Loucy (cell line): ENCODE measurements at regions not wholly inside any gene's neighbourhood (a gene's known extent, or its start where the extent isn't known, plus 50 kb on each side); places are given as distances from the start of the nearest gene placed in this dataset.

Experiments used
- H2AFZ ChIP-seq: fragments of 200-600 bp; sonication (generic); 2 replicates; pipeline ENCODE4 v1.6.0; 2016; ENCODE audit warnings: antibody characterized with exemption, mild to moderate bottlenecking, low read length, moderate library complexity
- H3F3A ChIP-seq: fragments of 200-600 bp; 2 replicates; pipeline ENCODE4 v1.6.0; 2016; ENCODE audit warnings: antibody characterized with exemption, low read depth, mild to moderate bottlenecking
- H3K27me3 ChIP-seq: fragments of 200-600 bp; sonication (generic); 2 replicates; pipeline ENCODE4 v1.6.1; 2014; ENCODE audit warnings: low read length, mild to moderate bottlenecking; ENCODE audit not compliant: insufficient read depth, poor library complexity, severe bottlenecking
- H3K36me3 ChIP-seq: fragments of 200-600 bp; sonication (generic); 2 replicates; pipeline ENCODE4 v1.6.1; 2016; ENCODE audit warnings: low read length; ENCODE audit not compliant: insufficient read depth
- H3K4me1 ChIP-seq: fragments of 200-600 bp; sonication (generic); 2 replicates; pipeline ENCODE4 v1.5.1; 2014; ENCODE audit warnings: low read length, mild to moderate bottlenecking; ENCODE audit not compliant: insufficient read depth, poor library complexity, severe bottlenecking
- H3K4me2 ChIP-seq: fragments of 200-600 bp; sonication (generic); 2 replicates; pipeline ENCODE4 v1.6.0; 2014; ENCODE audit warnings: antibody characterized with exemption, low read length, low read depth, mild to moderate bottlenecking; ENCODE audit not compliant: poor library complexity, severe bottlenecking
- H3K4me3 ChIP-seq: fragments of 200-600 bp; sonication (generic); 2 replicates; pipeline ENCODE4 v1.5.1; 2014; ENCODE audit warnings: low read length, mild to moderate bottlenecking, mixed read lengths; ENCODE audit not compliant: poor library complexity, severe bottlenecking
- H3K79me2 ChIP-seq: fragments of 200-600 bp; sonication (generic); 2 replicates; pipeline ENCODE4 v1.6.1; 2014; ENCODE audit warnings: low read length; ENCODE audit not compliant: insufficient read depth
- H3K9ac ChIP-seq: fragments of 200-600 bp; sonication (generic); 2 replicates; pipeline ENCODE4 v1.6.0; 2014; ENCODE audit warnings: mild to moderate bottlenecking, low read depth, low read length, moderate library complexity; ENCODE audit not compliant: poor library complexity, severe bottlenecking
- H3K9me2 ChIP-seq: fragments of 200-600 bp; sonication (generic); replicated peaks from 2 replicates; pipeline ENCODE4 v1.6.1; 2016; ENCODE audit warnings: low read depth, low read length, mixed read lengths
- H3K9me3 ChIP-seq: fragments of 200-600 bp; sonication (generic); 2 replicates; pipeline ENCODE4 v1.6.1; 2014; ENCODE audit warnings: mild to moderate bottlenecking, antibody characterized with exemption, low read length, low read depth; ENCODE audit not compliant: insufficient read depth
- H4K20me1 ChIP-seq: fragments of 200-600 bp; sonication (generic); 2 replicates; pipeline ENCODE4 v1.6.0; 2014; ENCODE audit warnings: antibody characterized with exemption, low read length, mild to moderate bottlenecking; ENCODE audit not compliant: insufficient read depth, poor library complexity, severe bottlenecking
- EZH2phosphoT487 ChIP-seq: fragments of 200-600 bp; IDR thresholded peaks from 2 replicates; pipeline ENCODE4 v1.6.1; 2018; ENCODE audit warnings: antibody characterized with exemption, mild to moderate bottlenecking, moderate library complexity, borderline replicate concordance
- TF ChIP-seq, protein P1 (sequence below): fragments of 200-600 bp; sonication (generic); conservative IDR thresholded peaks from 2 replicates; pipeline ENCODE4 v1.5.1; 2014; ENCODE audit warnings: mild to moderate bottlenecking, antibody characterized with exemption, low read length

DNA sequence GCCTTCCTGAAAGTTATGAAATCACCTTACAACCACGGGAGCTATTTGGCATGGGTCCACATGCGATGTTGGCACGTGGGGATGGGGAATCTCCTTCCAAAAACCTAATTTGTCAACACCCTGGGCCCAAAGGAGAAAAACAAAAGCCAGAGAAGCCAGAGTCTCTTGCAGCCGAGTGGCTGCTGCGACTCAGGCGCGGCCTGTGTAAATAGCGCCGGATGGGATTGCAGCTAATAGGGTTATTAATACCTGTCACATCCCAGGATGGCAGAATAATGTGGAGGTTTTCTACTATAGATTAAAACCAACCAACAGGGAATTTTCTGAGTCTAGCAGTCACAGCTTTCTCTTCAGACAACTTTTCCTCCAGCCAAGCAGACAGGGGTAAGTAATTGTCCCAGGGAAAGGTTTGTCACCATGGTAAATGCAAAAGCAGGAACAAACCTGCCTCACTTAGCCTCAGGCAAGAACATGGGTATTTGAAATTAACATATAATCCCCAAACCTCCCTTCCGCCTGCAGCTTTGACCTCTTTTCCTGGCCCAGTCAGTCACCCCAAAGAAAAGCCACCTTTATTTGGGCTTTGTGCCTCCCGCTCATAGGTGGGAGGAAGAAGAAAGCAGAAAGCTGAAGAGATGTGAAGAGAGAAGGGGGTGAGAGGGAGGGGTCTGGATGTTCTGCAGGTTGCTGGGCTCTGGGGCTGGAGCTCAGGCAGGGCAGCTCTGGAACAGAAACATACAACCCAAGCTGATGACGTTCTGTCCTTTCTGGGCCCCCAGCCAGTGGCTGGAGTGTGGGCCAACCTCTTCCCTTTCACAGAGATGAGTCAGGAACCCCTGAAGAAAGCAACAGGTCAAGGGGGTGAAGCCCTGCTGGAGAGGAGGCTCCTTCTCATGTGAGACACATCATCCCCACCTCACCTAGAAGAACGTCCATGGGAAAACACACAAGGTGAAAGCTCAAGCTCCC lies 376.5 kb downstream of the NXPE2 start:
- Histone ChIP-seq H3K4me1 (no peaks in the 10 kb centered on the region), H3K9ac (no peak overlapping the region), H3K4me2 (no peak overlapping the region), H3K4me3 (no peak overlapping the region), H2AFZ (no peak overlapping the region), H3K79me2 (no peaks in the 10 kb centered on the region), H3K27me3 (no peaks in the 10 kb centered on the region), H3K9me2 (no peaks in the 10 kb centered on the region), H4K20me1 (no peaks in the 10 kb centered on the region), H3F3A (no peaks in the 10 kb centered on the region), H3K36me3 (no peaks in the 10 kb centered on the region), H3K9me3 (no peaks in the 10 kb centered on the region)
- TF ChIP-seq EZH2phosphoT487, result no peak
- TF ChIP-seq, protein P1, sequence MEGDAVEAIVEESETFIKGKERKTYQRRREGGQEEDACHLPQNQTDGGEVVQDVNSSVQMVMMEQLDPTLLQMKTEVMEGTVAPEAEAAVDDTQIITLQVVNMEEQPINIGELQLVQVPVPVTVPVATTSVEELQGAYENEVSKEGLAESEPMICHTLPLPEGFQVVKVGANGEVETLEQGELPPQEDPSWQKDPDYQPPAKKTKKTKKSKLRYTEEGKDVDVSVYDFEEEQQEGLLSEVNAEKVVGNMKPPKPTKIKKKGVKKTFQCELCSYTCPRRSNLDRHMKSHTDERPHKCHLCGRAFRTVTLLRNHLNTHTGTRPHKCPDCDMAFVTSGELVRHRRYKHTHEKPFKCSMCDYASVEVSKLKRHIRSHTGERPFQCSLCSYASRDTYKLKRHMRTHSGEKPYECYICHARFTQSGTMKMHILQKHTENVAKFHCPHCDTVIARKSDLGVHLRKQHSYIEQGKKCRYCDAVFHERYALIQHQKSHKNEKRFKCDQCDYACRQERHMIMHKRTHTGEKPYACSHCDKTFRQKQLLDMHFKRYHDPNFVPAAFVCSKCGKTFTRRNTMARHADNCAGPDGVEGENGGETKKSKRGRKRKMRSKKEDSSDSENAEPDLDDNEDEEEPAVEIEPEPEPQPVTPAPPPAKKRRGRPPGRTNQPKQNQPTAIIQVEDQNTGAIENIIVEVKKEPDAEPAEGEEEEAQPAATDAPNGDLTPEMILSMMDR, result no peak

DNA sequence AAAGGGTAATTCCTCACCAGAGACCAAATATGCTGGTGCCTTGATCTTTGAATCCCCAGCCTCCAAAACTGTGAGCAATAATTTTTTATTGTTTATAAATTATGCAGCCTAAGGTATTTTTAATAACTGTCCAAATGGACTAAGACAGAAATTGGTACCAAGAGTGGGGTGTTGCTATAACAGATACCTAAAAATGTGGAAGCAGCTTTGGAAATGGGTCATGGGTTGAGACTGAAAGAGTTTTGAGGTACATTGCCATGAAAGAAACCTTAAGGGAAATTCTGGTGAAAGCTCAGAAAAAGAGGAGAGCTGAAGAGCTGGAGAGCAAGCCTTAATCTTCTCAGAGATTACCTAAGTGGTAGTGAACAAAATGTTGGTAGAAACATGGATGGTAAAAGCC lies 378.2 kb downstream of the NXPE2 start:
- H3K79me2 ChIP-seq, result no peaks in the 10 kb centered on the region
- H4K20me1 ChIP-seq, result no peaks in the 10 kb centered on the region
- no peaks in the 10 kb centered on the region for H3K36me3 ChIP-seq
- no peaks in the 10 kb centered on the region for H3K4me1 ChIP-seq
- no peaks in the 10 kb centered on the region for H3K9me2 ChIP-seq
- H3K4me2 ChIP-seq, result no peak overlapping the region
- no peaks in the 10 kb centered on the region for H3K27me3 ChIP-seq
- TF ChIP-seq, protein P1, result no peak
- TF ChIP-seq EZH2phosphoT487, result no peak
- no peaks in the 10 kb centered on the region for H3F3A ChIP-seq
- H3K4me3 ChIP-seq, result no peak overlapping the region
- no peak overlapping the region for H3K9ac ChIP-seq
- H2AFZ ChIP-seq, result no peak overlapping the region
- no peaks in the 10 kb centered on the region for H3K9me3 ChIP-seq

DNA sequence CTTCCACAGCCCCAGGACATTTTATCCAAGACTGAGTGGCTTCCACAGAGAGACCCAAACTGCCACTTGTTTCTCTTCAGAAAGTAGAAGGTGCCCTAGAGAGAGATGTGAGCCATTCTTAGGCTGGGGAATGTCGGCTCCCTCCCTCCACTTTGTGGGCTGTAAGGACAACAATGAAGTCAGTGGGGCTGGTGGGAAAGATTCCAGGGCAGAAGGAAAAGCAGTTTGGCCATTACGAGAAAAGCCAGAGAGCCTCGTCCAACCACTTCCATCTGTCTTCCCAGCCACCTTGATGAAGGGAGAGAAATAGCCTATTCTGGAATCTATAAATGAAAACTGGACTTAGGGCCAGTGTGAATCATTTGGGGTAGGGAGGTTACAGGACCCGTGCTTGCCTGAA lies 382.5 kb downstream of the NXPE2 start:
- no peak overlapping the region for H3K9ac ChIP-seq
- H3K27me3 ChIP-seq, result no peaks in the 10 kb centered on the region
- H3K9me2 ChIP-seq, result no peaks in the 10 kb centered on the region
- H3K4me1 ChIP-seq, result no peaks in the 10 kb centered on the region
- no peak overlapping the region for H3K4me2 ChIP-seq
- no peaks in the 10 kb centered on the region for H3K36me3 ChIP-seq
- H4K20me1 ChIP-seq, result no peaks in the 10 kb centered on the region
- H3K79me2 ChIP-seq, result no peaks in the 10 kb centered on the region
- no peak for TF ChIP-seq EZH2phosphoT487
- TF ChIP-seq, protein P1, result no peak
- no peaks in the 10 kb centered on the region; the same call in 1 of the 2 replicates for H3K9me3 ChIP-seq
- H3F3A ChIP-seq, result no peaks in the 10 kb centered on the region
- no peak overlapping the region for H2AFZ ChIP-seq
- no peak overlapping the region for H3K4me3 ChIP-seq
